HepG2 (cell line): ENCODE measurements at regions not wholly inside any gene's neighbourhood (a gene's known extent, or its start where the extent isn't known, plus 50 kb on each side); places are given as distances from the start of the nearest gene placed in this dataset.

Experiments
- BHLHE40 ChIP-seq: IDR thresholded peaks from 2 replicates; pipeline ENCODE4 v1.6.1; 2011; ENCODE audit warnings: low read length, improper control_type of control experiment
- CC2D1A ChIP-seq: sonication (generic); formaldehyde crosslinking; IDR thresholded peaks from 2 replicates; pipeline ENCODE4 v1.8.1; 2023; ENCODE audit warnings: mild to moderate bottlenecking, missing genetic modification reagents
- EED ChIP-seq: sonication (generic); formaldehyde crosslinking; IDR thresholded peaks from 2 replicates; pipeline ENCODE4 v1.5.0; 2020; ENCODE audit warnings: mild to moderate bottlenecking, missing genetic modification reagents
- FOXA3 ChIP-seq: IDR thresholded peaks from 2 replicates; pipeline ENCODE4 v1.6.1; 2016; ENCODE audit warnings: missing genetic modification reagents, missing compliant biosample characterization
- GATAD2A ChIP-seq: IDR thresholded peaks from 2 replicates; pipeline ENCODE4 v1.6.1; 2016
- LCORL ChIP-seq, 2 experiments: fragments of 450-650 bp in 1 of 2; sonication (generic) in 1 of 2; formaldehyde crosslinking in 1 of 2; IDR thresholded peaks; 2 replicates each; pipeline versions ENCODE4 v1.5.0 to v1.6.1; 2017 to 2020; ENCODE audit warnings: antibody characterized with exemption in 1 of 2, missing genetic modification reagents in 1 of 2
- NR2C2 ChIP-seq: sonication (generic); formaldehyde crosslinking; IDR thresholded peaks from 2 replicates; pipeline ENCODE4 v1.4.0; 2020; ENCODE audit warnings: missing genetic modification reagents, mild to moderate bottlenecking, moderate library complexity, borderline replicate concordance
- POLR2G ChIP-seq: fragments of 200-400 bp; formaldehyde crosslinking; IDR thresholded peaks from 2 replicates; pipeline ENCODE4 v1.6.1; 2018; ENCODE audit warnings: mild to moderate bottlenecking, low read depth, low read length, moderate library complexity
- ZNF747 ChIP-seq: sonication (generic); formaldehyde crosslinking; IDR thresholded peaks from 2 replicates; pipeline ENCODE4 v1.8.1; 2023; ENCODE audit warnings: missing genetic modification reagents, mild to moderate bottlenecking, borderline replicate concordance
- TF ChIP-seq, protein P1 (sequence below): sonication (generic); formaldehyde crosslinking; IDR thresholded peaks from 2 replicates; pipeline ENCODE4 v1.4.0; 2020; ENCODE audit warnings: missing genetic modification reagents
- TF ChIP-seq, protein P2 (sequence below): sonication (generic); formaldehyde crosslinking; IDR thresholded peaks from 2 replicates; pipeline ENCODE4 v1.4.0; 2020; ENCODE audit warnings: missing genetic modification reagents
- TF ChIP-seq, protein P3 (sequence below): sonication (generic); formaldehyde crosslinking; IDR thresholded peaks from 2 replicates; pipeline ENCODE4 v1.5.0; 2020; ENCODE audit warnings: mild to moderate bottlenecking, missing genetic modification reagents
- TF ChIP-seq, protein P4 (sequence below): sonication (generic); formaldehyde crosslinking; IDR thresholded peaks from 2 replicates; pipeline ENCODE4 v1.4.0; 2020; ENCODE audit warnings: missing genetic modification reagents
- TF ChIP-seq, protein P5 (sequence below): sonication (generic); formaldehyde crosslinking; IDR thresholded peaks from 2 replicates; pipeline ENCODE4 v1.5.1; 2020; ENCODE audit warnings: missing genetic modification reagents, mild to moderate bottlenecking, borderline replicate concordance

DNA sequence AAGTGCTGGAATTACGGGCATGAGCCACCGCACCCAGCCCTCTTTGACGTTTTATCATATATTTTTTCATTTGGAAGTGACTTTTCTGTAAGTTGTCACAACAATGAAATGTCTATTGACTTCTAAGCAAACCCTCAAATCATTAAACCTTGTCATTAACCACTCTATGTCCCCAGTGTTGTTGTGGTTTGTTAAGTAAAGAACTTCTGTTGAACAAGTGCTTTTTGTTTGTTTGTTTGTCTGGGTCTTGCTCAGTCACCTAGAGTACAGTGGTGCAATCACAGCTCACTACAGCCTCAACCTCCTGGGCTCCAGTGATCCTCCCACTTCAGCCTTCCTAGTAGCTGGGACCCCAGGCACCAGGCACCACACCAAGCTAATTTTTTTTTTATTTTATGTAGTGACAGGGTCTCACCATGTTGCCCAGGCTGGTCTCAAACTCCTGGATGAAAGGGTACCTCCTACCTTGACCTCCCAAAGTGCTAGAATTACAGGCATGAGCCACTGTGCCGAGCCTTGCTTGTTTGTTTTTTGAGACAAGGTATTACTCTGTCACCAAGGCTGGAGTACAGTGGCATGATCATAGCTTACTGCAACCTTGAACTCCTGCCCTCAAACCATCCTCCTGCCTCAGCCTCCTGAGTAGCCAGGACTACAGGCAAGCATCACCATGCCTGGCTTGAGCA lies 57.6 kb upstream of the LOC128125822 start (continued):
- TF ChIP-seq, protein P1, sequence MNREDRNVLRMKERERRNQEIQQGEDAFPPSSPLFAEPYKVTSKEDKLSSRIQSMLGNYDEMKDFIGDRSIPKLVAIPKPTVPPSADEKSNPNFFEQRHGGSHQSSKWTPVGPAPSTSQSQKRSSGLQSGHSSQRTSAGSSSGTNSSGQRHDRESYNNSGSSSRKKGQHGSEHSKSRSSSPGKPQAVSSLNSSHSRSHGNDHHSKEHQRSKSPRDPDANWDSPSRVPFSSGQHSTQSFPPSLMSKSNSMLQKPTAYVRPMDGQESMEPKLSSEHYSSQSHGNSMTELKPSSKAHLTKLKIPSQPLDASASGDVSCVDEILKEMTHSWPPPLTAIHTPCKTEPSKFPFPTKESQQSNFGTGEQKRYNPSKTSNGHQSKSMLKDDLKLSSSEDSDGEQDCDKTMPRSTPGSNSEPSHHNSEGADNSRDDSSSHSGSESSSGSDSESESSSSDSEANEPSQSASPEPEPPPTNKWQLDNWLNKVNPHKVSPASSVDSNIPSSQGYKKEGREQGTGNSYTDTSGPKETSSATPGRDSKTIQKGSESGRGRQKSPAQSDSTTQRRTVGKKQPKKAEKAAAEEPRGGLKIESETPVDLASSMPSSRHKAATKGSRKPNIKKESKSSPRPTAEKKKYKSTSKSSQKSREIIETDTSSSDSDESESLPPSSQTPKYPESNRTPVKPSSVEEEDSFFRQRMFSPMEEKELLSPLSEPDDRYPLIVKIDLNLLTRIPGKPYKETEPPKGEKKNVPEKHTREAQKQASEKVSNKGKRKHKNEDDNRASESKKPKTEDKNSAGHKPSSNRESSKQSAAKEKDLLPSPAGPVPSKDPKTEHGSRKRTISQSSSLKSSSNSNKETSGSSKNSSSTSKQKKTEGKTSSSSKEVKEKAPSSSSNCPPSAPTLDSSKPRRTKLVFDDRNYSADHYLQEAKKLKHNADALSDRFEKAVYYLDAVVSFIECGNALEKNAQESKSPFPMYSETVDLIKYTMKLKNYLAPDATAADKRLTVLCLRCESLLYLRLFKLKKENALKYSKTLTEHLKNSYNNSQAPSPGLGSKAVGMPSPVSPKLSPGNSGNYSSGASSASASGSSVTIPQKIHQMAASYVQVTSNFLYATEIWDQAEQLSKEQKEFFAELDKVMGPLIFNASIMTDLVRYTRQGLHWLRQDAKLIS = peak; percentile 79
- TF ChIP-seq NR2C2 (CRISPR knock-in tag) (0 out of 2 replicates have a peak, but pooled peaks have one; percentile 63), BHLHE40 (0 out of 2 replicates have a peak, but pooled peaks have one; percentile 8), GATAD2A (CRISPR knock-in tag) (peak; percentile 92), POLR2G (peak; percentile 62), EED (peak; percentile 81; the same call in 1 of the 2 replicates), CC2D1A (no peak), FOXA3 (CRISPR knock-in tag) (peak; percentile 71), LCORL (IDR thresholded peaks at IDR 0.05) (no peak; the same call in 1 of the 2 replicates), LCORL (CRISPR knock-in tag; IDR thresholded peaks at IDR 0.05) (peak; percentile 41; the same call in 1 of the 2 replicates), ZNF747 (CRISPR knock-in tag) (peak; percentile 48)
- TF ChIP-seq, protein P2, sequence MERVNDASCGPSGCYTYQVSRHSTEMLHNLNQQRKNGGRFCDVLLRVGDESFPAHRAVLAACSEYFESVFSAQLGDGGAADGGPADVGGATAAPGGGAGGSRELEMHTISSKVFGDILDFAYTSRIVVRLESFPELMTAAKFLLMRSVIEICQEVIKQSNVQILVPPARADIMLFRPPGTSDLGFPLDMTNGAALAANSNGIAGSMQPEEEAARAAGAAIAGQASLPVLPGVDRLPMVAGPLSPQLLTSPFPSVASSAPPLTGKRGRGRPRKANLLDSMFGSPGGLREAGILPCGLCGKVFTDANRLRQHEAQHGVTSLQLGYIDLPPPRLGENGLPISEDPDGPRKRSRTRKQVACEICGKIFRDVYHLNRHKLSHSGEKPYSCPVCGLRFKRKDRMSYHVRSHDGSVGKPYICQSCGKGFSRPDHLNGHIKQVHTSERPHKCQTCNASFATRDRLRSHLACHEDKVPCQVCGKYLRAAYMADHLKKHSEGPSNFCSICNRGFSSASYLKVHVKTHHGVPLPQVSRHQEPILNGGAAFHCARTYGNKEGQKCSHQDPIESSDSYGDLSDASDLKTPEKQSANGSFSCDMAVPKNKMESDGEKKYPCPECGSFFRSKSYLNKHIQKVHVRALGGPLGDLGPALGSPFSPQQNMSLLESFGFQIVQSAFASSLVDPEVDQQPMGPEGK (CRISPR knock-in tag) = peak; percentile 31; the same call in 1 of the 2 replicates
- TF ChIP-seq, protein P3, sequence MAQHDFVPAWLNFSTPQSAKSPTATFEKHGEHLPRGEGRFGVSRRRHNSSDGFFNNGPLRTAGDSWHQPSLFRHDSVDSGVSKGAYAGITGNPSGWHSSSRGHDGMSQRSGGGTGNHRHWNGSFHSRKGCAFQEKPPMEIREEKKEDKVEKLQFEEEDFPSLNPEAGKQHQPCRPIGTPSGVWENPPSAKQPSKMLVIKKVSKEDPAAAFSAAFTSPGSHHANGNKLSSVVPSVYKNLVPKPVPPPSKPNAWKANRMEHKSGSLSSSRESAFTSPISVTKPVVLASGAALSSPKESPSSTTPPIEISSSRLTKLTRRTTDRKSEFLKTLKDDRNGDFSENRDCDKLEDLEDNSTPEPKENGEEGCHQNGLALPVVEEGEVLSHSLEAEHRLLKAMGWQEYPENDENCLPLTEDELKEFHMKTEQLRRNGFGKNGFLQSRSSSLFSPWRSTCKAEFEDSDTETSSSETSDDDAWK = no peak
- TF ChIP-seq, protein P4, sequence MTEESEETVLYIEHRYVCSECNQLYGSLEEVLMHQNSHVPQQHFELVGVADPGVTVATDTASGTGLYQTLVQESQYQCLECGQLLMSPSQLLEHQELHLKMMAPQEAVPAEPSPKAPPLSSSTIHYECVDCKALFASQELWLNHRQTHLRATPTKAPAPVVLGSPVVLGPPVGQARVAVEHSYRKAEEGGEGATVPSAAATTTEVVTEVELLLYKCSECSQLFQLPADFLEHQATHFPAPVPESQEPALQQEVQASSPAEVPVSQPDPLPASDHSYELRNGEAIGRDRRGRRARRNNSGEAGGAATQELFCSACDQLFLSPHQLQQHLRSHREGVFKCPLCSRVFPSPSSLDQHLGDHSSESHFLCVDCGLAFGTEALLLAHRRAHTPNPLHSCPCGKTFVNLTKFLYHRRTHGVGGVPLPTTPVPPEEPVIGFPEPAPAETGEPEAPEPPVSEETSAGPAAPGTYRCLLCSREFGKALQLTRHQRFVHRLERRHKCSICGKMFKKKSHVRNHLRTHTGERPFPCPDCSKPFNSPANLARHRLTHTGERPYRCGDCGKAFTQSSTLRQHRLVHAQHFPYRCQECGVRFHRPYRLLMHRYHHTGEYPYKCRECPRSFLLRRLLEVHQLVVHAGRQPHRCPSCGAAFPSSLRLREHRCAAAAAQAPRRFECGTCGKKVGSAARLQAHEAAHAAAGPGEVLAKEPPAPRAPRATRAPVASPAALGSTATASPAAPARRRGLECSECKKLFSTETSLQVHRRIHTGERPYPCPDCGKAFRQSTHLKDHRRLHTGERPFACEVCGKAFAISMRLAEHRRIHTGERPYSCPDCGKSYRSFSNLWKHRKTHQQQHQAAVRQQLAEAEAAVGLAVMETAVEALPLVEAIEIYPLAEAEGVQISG (CRISPR knock-in tag) = peak; percentile 35; the same call in 1 of the 2 replicates
- TF ChIP-seq, protein P5, sequence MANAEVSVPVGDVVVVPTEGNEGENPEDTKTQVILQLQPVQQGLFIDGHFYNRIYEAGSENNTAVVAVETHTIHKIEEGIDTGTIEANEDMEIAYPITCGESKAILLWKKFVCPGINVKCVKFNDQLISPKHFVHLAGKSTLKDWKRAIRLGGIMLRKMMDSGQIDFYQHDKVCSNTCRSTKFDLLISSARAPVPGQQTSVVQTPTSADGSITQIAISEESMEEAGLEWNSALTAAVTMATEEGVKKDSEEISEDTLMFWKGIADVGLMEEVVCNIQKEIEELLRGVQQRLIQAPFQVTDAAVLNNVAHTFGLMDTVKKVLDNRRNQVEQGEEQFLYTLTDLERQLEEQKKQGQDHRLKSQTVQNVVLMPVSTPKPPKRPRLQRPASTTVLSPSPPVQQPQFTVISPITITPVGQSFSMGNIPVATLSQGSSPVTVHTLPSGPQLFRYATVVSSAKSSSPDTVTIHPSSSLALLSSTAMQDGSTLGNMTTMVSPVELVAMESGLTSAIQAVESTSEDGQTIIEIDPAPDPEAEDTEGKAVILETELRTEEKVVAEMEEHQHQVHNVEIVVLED (CRISPR knock-in tag) = peak; percentile 44; the same call in 1 of the 2 replicates
